A549 (cell line): ENCODE measurements at regions not wholly inside any gene's neighbourhood (a gene's known extent, or its start where the extent isn't known, plus 50 kb on each side); places are given as distances from the start of the nearest gene placed in this dataset.

Experiments used
- CHD4 ChIP-seq: fragments of 200-600 bp; sonication (generic); IDR thresholded peaks from 2 replicates; pipeline ENCODE4 v1.6.1; 2016; ENCODE audit warnings: antibody characterized with exemption, mild to moderate bottlenecking, borderline replicate concordance
- CTCF ChIP-seq: fragments of >200 bp; sonication (Bioruptor Twin); formaldehyde crosslinking; IDR thresholded peaks from 3 replicates; pipeline ENCODE4 v1.5.1; 2016
- ESRRA ChIP-seq: fragments of 150-350 bp; IDR thresholded peaks from 2 replicates; pipeline ENCODE4 v1.6.1; 2014; ENCODE audit warnings: mild to moderate bottlenecking, low read length, borderline replicate concordance
- PBX3 ChIP-seq: IDR thresholded peaks from 2 replicates; pipeline ENCODE4 v1.6.1; 2012
- RAD21 ChIP-seq, 2 experiments: fragments of >200 bp in 1 of 2; sonication (Bioruptor Twin) in 1 of 2; formaldehyde crosslinking in 1 of 2; IDR thresholded peaks in 1 of 2; conservative IDR thresholded peaks in 1 of 2; 2 replicates in 1 of 2; 3 replicates in 1 of 2; pipeline ENCODE4 v1.6.1; 2012 to 2018; ENCODE audit warnings: inconsistent platforms in 1 of 2
- ZSCAN20 ChIP-seq: fragments of 250-450 bp; sonication (Bioruptor Pico); IDR thresholded peaks from 2 replicates; pipeline ENCODE4 v1.8.0; 2022; ENCODE audit warnings: mild to moderate bottlenecking, moderate library complexity

DNA sequence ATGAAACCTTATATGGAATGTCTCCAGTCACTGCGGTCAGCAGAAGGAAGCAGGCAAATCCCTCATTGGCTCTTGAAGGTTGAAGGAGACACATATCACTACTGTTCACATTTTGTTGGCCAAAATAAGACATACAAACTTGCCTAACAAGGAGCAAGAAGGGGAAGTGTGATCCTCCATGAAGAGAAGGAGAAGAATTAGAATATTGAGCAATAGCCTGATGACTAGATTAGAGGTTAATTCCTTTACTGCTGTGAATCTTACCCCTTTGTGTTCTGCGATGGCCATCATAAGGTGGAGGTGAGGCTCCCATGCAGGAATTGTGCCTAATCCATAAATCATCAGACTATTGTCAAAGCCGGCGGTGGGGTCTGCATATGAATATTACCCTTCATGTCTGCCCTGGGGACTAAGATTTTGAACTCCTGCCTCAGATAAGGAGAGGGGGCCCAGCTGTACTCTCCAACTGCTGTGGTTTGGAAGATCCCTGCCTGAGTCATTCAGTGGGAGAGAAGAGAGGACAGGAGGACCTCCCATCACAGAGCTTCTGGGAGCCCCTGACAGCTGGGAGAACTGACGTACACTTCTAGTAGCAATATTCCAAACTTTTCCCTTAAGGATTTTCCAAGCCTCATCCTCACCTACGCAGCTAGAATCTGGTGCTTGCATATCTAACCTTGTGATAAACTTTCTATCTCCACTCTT lies 398.5 kb downstream of the REEP3 start:
- TF ChIP-seq PBX3: no peak
- TF ChIP-seq ZSCAN20 (CRISPR knock-in tag): no peak
- TF ChIP-seq CHD4: no peak
- no peak for TF ChIP-seq RAD21 (conservative IDR thresholded peaks at IDR 0.05 in 1 of 2, IDR thresholded peaks at IDR 0.05 in 1 of 2)
- no peak for TF ChIP-seq CTCF
- no peak for TF ChIP-seq ESRRA
